A673 (cell line): ENCODE measurements at regions not wholly inside any gene's neighbourhood (a gene's known extent, or its start where the extent isn't known, plus 50 kb on each side); places are given as distances from the start of the nearest gene placed in this dataset.
"Not testable (repeated sequence)": the region's sequence is repeated elsewhere in the genome, so short reads cannot be mapped to it uniquely, and the experiment has no call there.

ENCODE experiments used
- EZH2 ChIP-seq: fragments of 200-600 bp; sonication (generic); IDR thresholded peaks from 2 replicates; pipeline ENCODE4 v1.6.1; 2017; ENCODE audit warnings: borderline replicate concordance, low read depth, mild to moderate bottlenecking, mixed read lengths, antibody characterized with exemption, low read length; ENCODE audit not compliant: poor library complexity, severe bottlenecking
- TF ChIP-seq, protein P1 (sequence below): fragments of 300-800, 200-600 bp; sonication (generic); conservative IDR thresholded peaks from 2 replicates; pipeline ENCODE4 v1.5.1; 2017; ENCODE audit warnings: low read depth, mild to moderate bottlenecking, antibody characterized with exemption, low read length, moderate library complexity, mixed read lengths

DNA sequence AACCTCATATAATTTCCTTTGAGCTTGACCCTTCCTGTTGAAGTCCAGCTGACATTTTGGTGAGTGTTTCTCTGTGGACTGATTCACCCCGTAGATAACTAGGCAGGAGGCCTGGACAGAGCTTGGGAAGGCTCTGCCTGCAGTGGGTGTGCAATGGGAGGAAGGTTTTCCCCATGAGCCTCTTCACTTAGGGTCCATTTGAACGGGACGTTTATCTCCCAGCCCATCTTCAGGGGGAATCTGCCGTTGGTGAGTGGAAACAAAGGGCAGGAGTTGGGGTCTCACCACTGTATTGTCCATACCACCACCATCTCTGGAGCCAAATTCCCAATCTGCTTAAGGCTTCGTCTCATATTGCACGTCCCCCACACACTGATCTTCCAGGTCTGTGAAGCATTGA lies 825.6 kb upstream of the TPTE start:
- TF ChIP-seq, protein P1, sequence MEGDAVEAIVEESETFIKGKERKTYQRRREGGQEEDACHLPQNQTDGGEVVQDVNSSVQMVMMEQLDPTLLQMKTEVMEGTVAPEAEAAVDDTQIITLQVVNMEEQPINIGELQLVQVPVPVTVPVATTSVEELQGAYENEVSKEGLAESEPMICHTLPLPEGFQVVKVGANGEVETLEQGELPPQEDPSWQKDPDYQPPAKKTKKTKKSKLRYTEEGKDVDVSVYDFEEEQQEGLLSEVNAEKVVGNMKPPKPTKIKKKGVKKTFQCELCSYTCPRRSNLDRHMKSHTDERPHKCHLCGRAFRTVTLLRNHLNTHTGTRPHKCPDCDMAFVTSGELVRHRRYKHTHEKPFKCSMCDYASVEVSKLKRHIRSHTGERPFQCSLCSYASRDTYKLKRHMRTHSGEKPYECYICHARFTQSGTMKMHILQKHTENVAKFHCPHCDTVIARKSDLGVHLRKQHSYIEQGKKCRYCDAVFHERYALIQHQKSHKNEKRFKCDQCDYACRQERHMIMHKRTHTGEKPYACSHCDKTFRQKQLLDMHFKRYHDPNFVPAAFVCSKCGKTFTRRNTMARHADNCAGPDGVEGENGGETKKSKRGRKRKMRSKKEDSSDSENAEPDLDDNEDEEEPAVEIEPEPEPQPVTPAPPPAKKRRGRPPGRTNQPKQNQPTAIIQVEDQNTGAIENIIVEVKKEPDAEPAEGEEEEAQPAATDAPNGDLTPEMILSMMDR, result not testable (repeated sequence)
- not testable (repeated sequence) for TF ChIP-seq EZH2
